Stimulated activated naive B cell treated with anti-CD40 and anti-IgM and Interleukin-4, amounts not matched to agents 10 μg/mL and 1 μg/mL and 100 μg/mL, for 72 hours (primary cell): ENCODE measurements at regions not wholly inside any gene's neighbourhood (a gene's known extent, or its start where the extent isn't known, plus 50 kb on each side); places are given as distances from the start of the nearest gene placed in this dataset.
"Not testable (repeated sequence)": the region's sequence is repeated elsewhere in the genome, so short reads cannot be mapped to it uniquely, and the experiment has no call there.

Experiments used
- ATAC-seq, 2 donors: fragments of 150-1000 bp; cut with Tn5 transposase; replicated peaks; 2 replicates each; pipeline ENCODE4 v1.10.0; 2021; ENCODE audit warnings: moderate library complexity in 1 of 2
- DNase-seq: peaks from one replicate; pipeline ENCODE4 v3.0.0; 2021
- H3K27ac Mint-ChIP-seq: one replicate; pipeline ENCODE4 v1.8.0; 2022; ENCODE audit warnings: mild to moderate bottlenecking, mixed read lengths
- H3K27me3 Mint-ChIP-seq, 2 donors: one replicate each; pipeline ENCODE4 v1.8.0; 2022; ENCODE audit warnings: mixed read lengths in 2 of 2
- H3K36me3 Mint-ChIP-seq, 2 donors: one replicate each; pipeline ENCODE4 v1.8.0; 2022; ENCODE audit warnings: mixed read lengths in 2 of 2, mild to moderate bottlenecking in 1 of 2
- H3K4me1 Mint-ChIP-seq, 2 donors: one replicate each; pipeline ENCODE4 v1.8.0; 2022; ENCODE audit warnings: mixed read lengths in 2 of 2, mild to moderate bottlenecking in 1 of 2
- H3K4me3 Mint-ChIP-seq, 2 donors: one replicate each; pipeline ENCODE4 v1.8.0; 2022; ENCODE audit warnings: mild to moderate bottlenecking in 2 of 2, mixed read lengths in 2 of 2, moderate library complexity in 1 of 2
- H3K9me3 Mint-ChIP-seq, 2 donors: one replicate each; pipeline ENCODE4 v1.8.0; 2022; ENCODE audit warnings: mixed read lengths in 2 of 2, mild to moderate bottlenecking in 1 of 2

DNA sequence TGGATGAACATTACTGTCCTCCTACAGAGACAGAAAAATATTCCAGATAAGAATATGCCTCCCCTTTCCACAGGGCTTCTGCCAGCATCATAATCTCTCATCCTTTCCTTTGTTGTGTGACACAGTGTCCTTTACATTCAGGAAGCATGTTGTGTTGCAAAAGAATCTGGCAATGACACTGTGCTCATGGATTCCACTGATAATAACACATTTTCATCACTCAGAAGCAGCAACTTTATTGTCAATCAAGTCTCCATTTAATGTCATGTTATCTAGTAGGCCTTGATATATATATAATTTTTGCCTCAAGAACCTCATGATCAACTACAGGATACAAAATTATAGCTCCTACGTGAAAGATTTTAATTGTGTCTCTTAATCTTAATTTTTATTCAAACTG, 833.9 kb downstream of the FSTL5 start:
- Mint-ChIP-seq H3K27me3 (no peaks in the 10 kb centered on the region), H3K36me3 (no peaks in the 10 kb centered on the region), H3K4me1 (no peaks in the 10 kb centered on the region), H3K9me3 (peaks cover 0 to 1% of the 10 kb centered on the region in 2 donors), H3K27ac (no peak overlapping the region), H3K4me3 (no peak overlapping the region)
- ATAC-seq (no peak), DNase-seq (no peak)

DNA sequence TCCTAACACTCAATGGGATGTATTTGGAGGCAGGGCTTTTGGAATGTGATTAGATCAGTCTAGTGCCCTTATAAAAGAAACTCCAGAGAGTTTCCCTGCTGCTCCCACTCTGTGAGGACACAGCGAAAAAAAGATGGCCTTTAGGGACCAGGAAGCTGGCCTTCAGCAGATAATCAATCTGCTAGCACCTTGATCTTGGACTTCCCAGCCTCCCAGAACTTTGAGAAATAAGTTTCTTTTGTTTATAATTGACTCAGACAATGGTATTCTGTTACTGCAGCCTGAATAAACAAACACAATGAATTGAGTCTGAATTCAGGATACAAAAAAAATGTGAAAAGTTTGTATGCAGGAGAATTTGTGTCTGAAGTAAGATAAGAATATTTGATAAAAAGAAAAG, 842.1 kb downstream of the FSTL5 start:
- H3K4me3 Mint-ChIP-seq: no peak overlapping the region
- H3K27me3 Mint-ChIP-seq: no peaks in the 10 kb centered on the region
- DNase-seq: no peak

DNA sequence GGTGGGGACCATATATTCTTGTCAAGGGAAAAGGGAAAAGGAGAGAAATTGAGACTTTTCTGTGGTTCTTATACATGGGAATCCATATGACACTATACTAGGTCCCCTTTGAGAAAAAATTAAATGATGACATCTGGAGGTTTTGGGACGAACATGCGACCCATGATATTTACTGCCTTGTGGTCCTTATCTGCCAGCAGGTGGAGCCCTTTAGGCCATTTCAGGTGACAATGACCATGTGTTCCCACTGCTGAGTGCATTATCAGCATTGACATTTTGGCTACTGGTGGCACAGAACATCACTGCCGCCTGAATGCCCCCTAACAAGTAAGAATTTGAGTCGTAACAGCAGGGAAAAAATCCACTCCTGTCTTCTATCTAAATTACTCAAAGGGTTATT, 843.4 kb downstream of the FSTL5 start:
- Mint-ChIP-seq H3K27me3 (no peaks in the 10 kb centered on the region), H3K4me3 (no peak overlapping the region), H3K4me1 (no peaks in the 10 kb centered on the region), H3K36me3 (no peaks in the 10 kb centered on the region), H3K27ac (no peak overlapping the region), H3K9me3 (no peaks in the 10 kb centered on the region)
- ATAC-seq (peak; percentile 48 to 65), DNase-seq (no peak)

More for the DNA sequence above, 842.1 kb downstream of the FSTL5 start:
- no peaks in the 10 kb centered on the region for H3K4me1 Mint-ChIP-seq
- no peaks in the 10 kb centered on the region for H3K9me3 Mint-ChIP-seq
- no peaks in the 10 kb centered on the region for H3K36me3 Mint-ChIP-seq
- H3K27ac Mint-ChIP-seq: no peak overlapping the region
- no peak for ATAC-seq

DNA sequence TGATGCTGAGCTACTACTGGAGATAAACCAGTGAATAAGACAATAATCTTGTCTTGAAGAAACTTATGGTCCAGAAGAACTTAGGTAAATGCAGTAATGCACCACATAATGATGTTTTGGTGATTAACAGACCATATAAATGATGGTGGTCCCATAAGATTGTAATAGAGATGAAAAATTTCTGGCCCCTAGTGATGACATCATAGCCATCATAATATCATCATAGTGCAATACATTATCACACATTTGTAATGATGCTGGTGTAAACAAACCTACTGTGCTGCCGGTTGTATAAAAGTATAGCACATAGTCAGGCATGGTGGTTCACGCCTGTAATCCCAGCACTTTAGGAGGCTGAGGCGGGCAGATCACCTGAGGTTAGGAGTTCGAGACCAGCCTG, 846.8 kb downstream of the FSTL5 start:
- H3K27me3 Mint-ChIP-seq: no peaks in the 10 kb centered on the region
- H3K36me3 Mint-ChIP-seq: no peaks in the 10 kb centered on the region
- H3K27ac Mint-ChIP-seq: no peak overlapping the region
- no peaks in the 10 kb centered on the region for H3K9me3 Mint-ChIP-seq
- DNase-seq: no peak
- no peak for ATAC-seq
- no peak overlapping the region for H3K4me3 Mint-ChIP-seq
- H3K4me1 Mint-ChIP-seq: no peaks in the 10 kb centered on the region

DNA sequence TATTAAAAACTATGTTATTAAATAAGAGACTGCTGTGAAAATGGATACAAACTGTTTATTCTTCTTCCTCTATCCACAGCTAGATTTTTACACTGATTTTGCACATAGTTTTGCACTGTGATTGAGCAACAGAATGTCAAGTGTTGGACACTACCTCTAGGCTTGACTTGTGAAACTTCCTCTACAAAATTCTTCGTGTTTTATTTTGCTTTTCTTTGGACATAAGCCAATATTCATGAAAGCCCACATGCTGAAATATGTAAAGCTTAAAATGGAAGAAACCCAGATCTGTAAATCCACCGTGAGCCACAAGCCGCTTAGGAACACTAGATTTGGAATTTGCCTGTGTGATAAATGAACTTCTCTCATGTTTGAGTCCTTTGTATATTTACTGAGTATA, 849.4 kb downstream of the FSTL5 start:
- Mint-ChIP-seq H3K9me3 (no peaks in the 10 kb centered on the region), H3K36me3 (no peaks in the 10 kb centered on the region), H3K27me3 (no peaks in the 10 kb centered on the region), H3K4me3 (no peak overlapping the region), H3K27ac (no peak overlapping the region), H3K4me1 (no peaks in the 10 kb centered on the region)
- no peak for DNase-seq
- ATAC-seq: no peak

DNA sequence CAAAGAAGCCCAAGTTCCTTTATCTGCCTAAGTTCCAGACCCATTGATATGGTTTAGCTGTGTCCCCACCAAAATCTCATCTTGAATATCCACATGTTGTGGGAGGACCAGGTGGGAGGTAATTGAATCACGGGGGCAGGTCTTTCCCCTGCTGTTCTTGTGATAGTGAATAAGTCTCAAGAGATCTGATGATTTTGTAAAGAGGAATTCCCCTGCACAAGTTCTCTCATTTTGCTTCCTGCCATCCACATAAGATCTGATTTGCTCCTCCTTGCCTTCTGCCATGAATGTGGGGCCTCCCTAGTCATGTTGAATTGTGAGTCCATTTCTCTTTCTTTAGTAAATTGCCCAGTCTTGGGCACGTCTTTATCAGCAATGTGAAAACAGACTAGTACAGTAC, 860.2 kb downstream of the FSTL5 start:
- no peak for DNase-seq
- ATAC-seq: no peak
- peaks cover 3 to 7% of the 10 kb centered on the region in 2 donors for H3K9me3 Mint-ChIP-seq
- no peaks in the 10 kb centered on the region for H3K36me3 Mint-ChIP-seq
- no peak overlapping the region for H3K4me3 Mint-ChIP-seq
- H3K27me3 Mint-ChIP-seq: no peaks in the 10 kb centered on the region
- no peak overlapping the region for H3K27ac Mint-ChIP-seq
- no peaks in the 10 kb centered on the region for H3K4me1 Mint-ChIP-seq

DNA sequence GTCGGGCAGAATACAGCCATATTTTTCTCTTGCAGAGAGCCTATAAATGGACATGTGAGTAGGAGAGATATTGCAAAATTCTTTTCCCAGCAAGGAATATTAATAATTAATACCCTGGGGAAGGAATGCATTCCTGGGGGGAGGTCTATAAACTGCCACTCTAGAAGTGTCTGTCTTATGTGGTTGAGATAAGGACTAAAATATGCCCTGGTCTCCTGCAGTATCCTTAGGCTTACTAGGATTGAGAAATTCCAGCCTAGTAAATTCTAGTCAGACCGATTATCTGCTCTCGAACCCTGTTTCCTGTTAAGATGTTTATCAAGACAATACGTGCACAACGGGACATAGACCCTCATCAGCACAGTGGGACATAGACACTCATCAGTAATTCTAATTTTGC, 872.6 kb downstream of the FSTL5 start:
- no peak overlapping the region for H3K27ac Mint-ChIP-seq
- ATAC-seq: no peak
- no peaks in the 10 kb centered on the region for H3K4me1 Mint-ChIP-seq
- H3K27me3 Mint-ChIP-seq: no peaks in the 10 kb centered on the region
- peaks cover 10 to 17% of the 10 kb centered on the region in 2 donors for H3K9me3 Mint-ChIP-seq
- H3K36me3 Mint-ChIP-seq: no peaks in the 10 kb centered on the region
- H3K4me3 Mint-ChIP-seq: no peak overlapping the region
- no peak for DNase-seq

DNA sequence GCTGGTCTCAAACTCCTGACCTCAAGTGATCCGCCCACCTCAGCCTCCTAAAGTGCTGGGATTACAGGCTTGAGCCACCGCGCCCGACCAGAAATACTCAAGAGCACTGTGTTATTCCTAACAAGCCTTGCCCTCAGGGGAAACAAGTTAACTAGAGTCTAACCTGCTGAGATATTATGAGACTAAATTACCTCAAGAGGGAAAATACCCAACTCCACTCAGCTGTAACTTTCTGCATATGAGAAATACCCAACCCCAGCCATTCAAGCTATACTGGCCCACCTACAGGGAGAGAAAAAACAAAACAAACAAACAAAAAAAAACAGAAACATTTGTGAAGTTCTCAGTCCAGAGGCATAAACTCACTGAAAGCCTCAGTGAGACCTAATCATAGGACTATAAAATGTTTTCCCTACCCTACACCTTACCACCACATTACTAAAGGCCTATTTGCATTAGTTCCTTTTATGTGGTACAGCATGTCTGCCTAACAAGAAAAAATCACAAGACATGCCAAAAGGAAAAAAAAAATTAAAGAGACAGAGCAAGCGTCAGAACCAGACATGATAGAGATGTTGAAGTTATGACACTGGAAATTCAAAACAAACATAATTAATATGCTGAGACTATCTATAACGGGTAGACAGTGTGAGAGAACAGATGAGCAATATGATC, 876.0 kb downstream of the FSTL5 start:
- no peaks in the 10 kb centered on the region for H3K27me3 Mint-ChIP-seq
- ATAC-seq (peak; percentile 65 to 82), DNase-seq (no peak)
- no peak overlapping the region for H3K27ac Mint-ChIP-seq
- H3K9me3 Mint-ChIP-seq: peaks cover 10 to 11% of the 10 kb centered on the region in 2 donors
- no peaks in the 10 kb centered on the region for H3K4me1 Mint-ChIP-seq
- no peaks in the 10 kb centered on the region for H3K36me3 Mint-ChIP-seq
- no peak overlapping the region for H3K4me3 Mint-ChIP-seq

DNA sequence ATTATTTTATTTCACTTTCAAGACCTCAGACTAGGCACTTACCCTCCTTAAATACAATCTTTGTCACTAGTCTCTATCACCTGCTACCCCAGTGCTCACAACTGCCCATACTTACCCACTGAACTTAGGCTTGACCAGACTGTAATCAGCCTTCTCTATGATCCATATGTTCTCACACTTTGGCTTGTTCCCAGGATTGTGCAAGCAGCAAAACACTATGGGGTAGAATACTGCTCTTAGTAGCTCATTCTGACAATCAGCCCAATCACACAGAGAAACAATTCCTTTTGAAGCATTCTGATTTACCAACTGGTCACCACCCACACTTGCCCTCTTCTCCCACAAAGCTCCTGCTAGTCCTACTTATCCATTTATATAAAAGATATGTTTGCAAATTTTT, 878.3 kb downstream of the FSTL5 start:
- Mint-ChIP-seq H3K4me3 (no peak overlapping the region), H3K27me3 (no peaks in the 10 kb centered on the region), H3K36me3 (no peaks in the 10 kb centered on the region), H3K9me3 (peaks cover 8 to 10% of the 10 kb centered on the region in 2 donors), H3K27ac (no peak overlapping the region), H3K4me1 (no peaks in the 10 kb centered on the region)
- no peak for DNase-seq
- ATAC-seq: no peak

DNA sequence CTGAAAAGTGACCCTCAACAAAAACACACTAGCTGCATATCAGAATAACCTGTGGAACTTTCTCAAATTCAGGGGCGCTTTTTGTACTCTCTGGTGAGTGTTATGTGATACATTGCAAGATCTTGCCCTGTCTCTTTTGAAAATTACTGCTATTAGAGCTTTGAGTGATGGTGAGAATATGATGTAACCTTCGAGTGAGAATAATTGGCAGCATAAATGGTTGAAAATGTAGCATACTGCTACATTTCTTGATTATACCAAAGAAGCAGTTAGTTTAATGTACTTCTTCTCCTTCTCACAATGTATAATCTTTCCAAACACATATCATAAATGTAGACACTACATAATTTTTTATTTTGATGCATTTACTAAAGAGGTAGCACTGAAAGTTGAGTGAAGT, 882.9 kb downstream of the FSTL5 start:
- DNase-seq (no peak), ATAC-seq (no peak)
- H3K27ac Mint-ChIP-seq: no peak overlapping the region
- no peaks in the 10 kb centered on the region for H3K36me3 Mint-ChIP-seq
- no peaks in the 10 kb centered on the region for H3K27me3 Mint-ChIP-seq
- H3K9me3 Mint-ChIP-seq: peaks cover 3 to 5% of the 10 kb centered on the region in 2 donors
- no peak overlapping the region for H3K4me3 Mint-ChIP-seq
- no peaks in the 10 kb centered on the region for H3K4me1 Mint-ChIP-seq

DNA sequence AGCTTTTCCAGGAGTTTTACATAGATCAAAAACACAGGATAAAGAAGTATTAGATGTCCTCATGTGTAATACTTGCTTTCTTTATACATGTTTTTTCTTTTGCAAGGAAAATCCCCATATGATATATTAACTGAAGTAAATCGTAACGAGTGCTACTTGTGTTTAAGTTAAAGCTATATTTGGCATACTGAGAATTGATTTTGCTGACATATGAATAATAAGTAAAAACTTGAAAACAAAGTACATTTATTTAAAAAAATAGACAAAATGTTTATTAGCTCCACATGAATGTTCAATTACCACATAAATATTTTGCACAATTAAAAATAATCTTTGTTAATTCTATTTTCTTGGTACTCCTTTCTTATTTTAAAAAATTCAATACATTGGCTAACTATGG, 884.7 kb downstream of the FSTL5 start:
- Mint-ChIP-seq H3K4me3 (no peak overlapping the region), H3K27ac (no peak overlapping the region), H3K9me3 (peaks cover 3 to 7% of the 10 kb centered on the region in 2 donors), H3K27me3 (no peaks in the 10 kb centered on the region), H3K36me3 (no peaks in the 10 kb centered on the region), H3K4me1 (no peaks in the 10 kb centered on the region)
- DNase-seq (no peak), ATAC-seq (no peak)

DNA sequence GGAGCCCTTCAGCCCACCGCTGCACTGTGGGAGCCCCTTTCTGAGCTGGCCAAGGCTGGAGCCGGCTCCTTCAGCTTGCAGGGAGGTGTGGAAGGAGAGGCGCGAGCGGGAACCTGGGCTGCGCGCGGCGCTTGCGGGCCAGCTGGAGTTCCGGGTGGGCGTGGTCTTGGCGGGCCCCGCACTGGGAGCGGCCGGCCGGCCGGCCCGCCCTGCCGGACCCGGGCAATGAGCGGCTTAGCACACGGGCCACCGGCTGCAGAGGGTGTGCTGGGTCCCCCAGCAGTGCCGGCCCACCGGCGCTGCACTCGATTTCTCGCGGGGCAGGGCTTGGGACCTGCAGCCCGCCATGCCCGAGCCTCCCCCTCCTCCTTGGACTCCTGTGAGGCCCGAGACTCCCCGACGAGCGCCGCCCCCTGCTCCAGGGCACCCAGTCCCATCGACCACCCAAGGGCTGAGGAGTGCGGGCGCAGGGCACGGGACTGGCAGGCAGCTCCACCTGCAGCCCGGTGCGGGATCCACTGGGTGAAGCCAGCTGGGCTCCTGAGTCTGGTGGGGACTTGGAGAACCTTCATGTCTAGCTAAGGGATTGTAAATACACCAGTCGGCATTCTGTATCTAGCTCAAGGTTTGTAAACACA, 886.5 kb downstream of the FSTL5 start:
- DNase-seq, ATAC-seq, H3K4me1 Mint-ChIP-seq, H3K9me3 Mint-ChIP-seq, H3K27ac Mint-ChIP-seq, H3K27me3 Mint-ChIP-seq, H3K4me3 Mint-ChIP-seq, H3K36me3 Mint-ChIP-seq: not testable (repeated sequence)

DNA sequence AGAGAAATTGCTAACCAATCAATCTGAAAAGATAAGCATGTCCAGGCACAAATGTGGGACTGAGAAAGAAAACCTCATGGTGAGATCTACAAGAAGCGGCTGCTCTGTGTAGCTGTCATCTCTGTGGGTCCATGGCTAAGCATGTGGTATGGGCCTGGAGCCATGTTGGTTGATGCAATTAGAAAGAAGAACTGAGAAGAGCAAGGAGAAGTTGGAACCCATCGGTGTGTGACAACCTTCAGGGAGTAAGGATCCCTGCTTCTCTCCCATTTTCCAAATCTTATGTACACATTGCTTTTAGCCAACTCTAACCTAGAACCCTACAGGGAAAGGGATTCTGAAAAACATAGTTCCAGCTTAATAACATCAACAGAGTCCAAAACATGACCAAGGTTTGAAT, 890.2 kb downstream of the FSTL5 start:
- no peak overlapping the region for H3K27ac Mint-ChIP-seq
- ATAC-seq (peak; percentile 42 to 51), DNase-seq (no peak)
- H3K4me3 Mint-ChIP-seq: no peak overlapping the region
- peaks cover 4 to 9% of the 10 kb centered on the region in 2 donors for H3K9me3 Mint-ChIP-seq
- H3K4me1 Mint-ChIP-seq: no peaks in the 10 kb centered on the region
- H3K36me3 Mint-ChIP-seq: no peaks in the 10 kb centered on the region
- no peaks in the 10 kb centered on the region for H3K27me3 Mint-ChIP-seq

DNA sequence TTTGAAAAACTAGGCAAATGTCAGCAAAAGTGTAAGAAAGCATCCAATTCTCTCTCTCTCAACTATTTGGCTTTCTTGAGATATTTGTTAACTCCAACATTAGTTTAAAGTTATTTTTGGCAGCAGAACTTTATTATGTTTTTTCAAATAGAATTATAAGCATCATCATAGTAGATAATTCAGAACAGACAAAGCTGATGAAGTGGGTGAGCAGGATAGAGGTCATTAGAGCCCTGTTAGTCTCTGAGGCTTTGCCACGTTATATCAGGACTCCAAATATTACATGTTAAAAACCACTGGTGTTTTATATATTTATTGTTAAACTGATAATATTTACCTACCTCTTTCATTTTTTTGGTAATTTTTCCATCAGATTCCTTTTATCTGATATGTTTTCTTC, 903.0 kb downstream of the FSTL5 start:
- Mint-ChIP-seq H3K9me3 (peaks cover 13 to 17% of the 10 kb centered on the region in 2 donors), H3K4me1 (no peaks in the 10 kb centered on the region), H3K4me3 (no peak overlapping the region), H3K27me3 (no peaks in the 10 kb centered on the region), H3K36me3 (no peaks in the 10 kb centered on the region), H3K27ac (no peak overlapping the region)
- ATAC-seq (no peak), DNase-seq (no peak)

DNA sequence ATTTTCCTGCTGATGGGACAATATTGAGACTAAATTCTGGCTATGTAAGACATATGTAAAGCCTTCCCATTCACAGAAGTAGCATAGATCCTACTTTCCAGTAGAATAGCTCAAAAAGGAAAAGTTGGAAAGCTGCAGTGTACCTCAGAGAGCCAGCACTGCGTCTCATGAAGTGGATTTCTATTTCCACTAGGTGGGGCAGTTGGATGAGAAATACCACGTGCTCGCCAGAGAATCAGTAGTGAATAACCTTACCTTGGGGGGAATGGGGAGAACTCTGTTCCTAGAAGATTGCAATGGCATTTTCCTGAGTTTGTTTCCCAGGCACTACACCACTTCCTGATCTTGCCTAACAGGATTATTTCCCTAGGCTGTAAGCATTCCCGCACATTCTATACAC, 907.1 kb downstream of the FSTL5 start:
- no peak overlapping the region for H3K27ac Mint-ChIP-seq
- no peaks in the 10 kb centered on the region for H3K27me3 Mint-ChIP-seq
- no peaks in the 10 kb centered on the region for H3K36me3 Mint-ChIP-seq
- ATAC-seq (no peak), DNase-seq (no peak)
- peaks cover 16 to 20% of the 10 kb centered on the region in 2 donors for H3K9me3 Mint-ChIP-seq
- no peaks in the 10 kb centered on the region for H3K4me1 Mint-ChIP-seq
- no peak overlapping the region for H3K4me3 Mint-ChIP-seq
